ENCODE measurements at regions not wholly inside any gene's neighbourhood (a gene's known extent, or its start where the extent isn't known, plus 50 kb on each side); places are given as distances from the start of the nearest gene placed in this dataset.

DNA sequence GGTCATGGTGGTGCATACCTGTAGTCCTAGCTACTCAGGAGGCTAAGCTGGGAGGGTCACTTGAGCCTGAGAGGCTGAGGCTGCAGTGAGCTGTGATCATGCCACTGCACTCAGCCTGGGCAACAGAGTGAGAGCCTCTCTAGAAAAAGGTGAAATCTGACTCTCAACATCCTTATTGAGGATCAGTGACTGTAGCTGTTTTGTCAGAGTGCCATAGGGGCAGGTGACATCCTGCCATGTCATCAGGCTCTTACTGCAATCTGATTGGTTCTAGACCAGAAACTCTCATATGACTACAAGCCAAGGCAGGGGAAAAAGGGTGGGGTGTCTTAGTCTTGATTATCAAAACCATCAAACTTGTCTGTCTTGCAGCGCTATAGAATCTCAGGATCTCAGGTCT is 62.8 kb upstream of the NGF start (continued):
- TF ChIP-seq, protein P1, sequence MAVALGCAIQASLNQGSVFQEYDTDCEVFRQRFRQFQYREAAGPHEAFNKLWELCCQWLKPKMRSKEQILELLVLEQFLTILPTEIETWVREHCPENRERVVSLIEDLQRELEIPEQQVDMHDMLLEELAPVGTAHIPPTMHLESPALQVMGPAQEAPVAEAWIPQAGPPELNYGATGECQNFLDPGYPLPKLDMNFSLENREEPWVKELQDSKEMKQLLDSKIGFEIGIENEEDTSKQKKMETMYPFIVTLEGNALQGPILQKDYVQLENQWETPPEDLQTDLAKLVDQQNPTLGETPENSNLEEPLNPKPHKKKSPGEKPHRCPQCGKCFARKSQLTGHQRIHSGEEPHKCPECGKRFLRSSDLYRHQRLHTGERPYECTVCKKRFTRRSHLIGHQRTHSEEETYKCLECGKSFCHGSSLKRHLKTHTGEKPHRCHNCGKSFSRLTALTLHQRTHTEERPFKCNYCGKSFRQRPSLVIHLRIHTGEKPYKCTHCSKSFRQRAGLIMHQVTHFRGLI (tag by site-specific recombination; IDR thresholded peaks at IDR 0.05) = no peak

DNA sequence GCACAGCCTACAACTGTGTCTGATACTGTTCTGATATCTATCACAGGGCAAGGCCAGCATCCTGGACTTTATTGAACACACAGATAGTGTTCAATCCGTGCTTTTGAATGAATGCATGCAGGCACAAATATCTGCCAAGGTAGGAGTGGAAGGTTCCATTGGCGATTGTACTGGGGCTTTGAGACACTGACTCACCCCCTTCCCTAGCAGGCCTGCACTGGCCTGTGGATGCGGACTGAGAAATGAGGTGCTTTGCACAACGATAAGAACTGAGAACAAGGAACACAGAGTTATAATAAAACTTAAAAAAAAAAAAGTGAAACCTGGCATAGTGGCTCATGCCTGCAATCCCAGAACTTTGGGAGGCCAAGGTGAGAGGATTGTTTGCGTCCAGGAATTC is 62.4 kb upstream of the NGF start:
- peaks cover 15% of the 10 kb centered on the region for H3K4me1 ChIP-seq (ENCODE audit: control insufficient read depth, insufficient read depth, low read length)
- ChIA-PET POLR2A (no interaction called here), CTCF (interaction anchor here (0.6 to 1.6 kb wide), 2 partner anchors 125 to 314 kb away, joined by 4 to 7 read pairs; no protein-coding TSS in a partner anchor)
- no peaks in the 10 kb centered on the region for H3K9me3 ChIP-seq (ENCODE audit: control insufficient read depth, insufficient read depth, low read depth, low read length)
- H3K27ac ChIP-seq (ENCODE audit: extremely low read depth, low read depth, low read length) = no peak overlapping the region
- H3K36me3 ChIP-seq (ENCODE audit: control insufficient read depth in 2 of 2, insufficient read depth in 1 of 2, low read length in 2 of 2) = no peaks in the 10 kb centered on the region
- TF ChIP-seq ZNF394 (tag by site-specific recombination; IDR thresholded peaks at IDR 0.05; ENCODE audit: borderline replicate concordance) (no peak), ZNF626 (tag by site-specific recombination; IDR thresholded peaks at IDR 0.05) (no peak), ZNF426 (tag by site-specific recombination; IDR thresholded peaks at IDR 0.05) (no peak)
- H3K4me3 ChIP-seq (ENCODE audit: low read depth, low read length) = no peak overlapping the region

DNA sequence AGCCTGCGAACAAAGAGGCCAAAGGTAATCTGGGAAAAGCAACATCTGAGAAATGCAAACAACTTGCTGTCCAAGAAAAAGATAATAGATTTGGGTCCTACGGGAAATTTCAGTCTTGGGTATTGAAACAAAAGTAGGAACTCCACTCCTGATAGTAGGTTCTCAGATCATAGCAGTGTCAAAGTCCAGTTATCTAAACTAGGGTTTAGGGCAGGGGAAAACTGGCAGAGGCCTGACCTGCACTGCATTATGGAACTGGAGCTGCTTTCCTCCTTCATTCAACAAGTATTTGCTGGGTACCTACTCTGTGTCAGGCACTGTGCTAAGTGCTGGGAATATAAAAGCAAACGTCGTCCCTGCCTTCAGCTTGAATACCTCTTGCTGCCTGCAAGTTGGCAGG is 60.7 kb upstream of the NGF start:
- Histone ChIP-seq H3K4me3 (ENCODE audit: low read depth, low read length) (no peak overlapping the region), H3K27ac (ENCODE audit: extremely low read depth, low read depth, low read length) (no peak overlapping the region), H3K9me3 (ENCODE audit: control insufficient read depth, insufficient read depth, low read depth, low read length) (no peaks in the 10 kb centered on the region), H3K36me3 (ENCODE audit: control insufficient read depth in 2 of 2, insufficient read depth in 1 of 2, low read length in 2 of 2) (no peaks in the 10 kb centered on the region), H3K4me1 (ENCODE audit: control insufficient read depth, insufficient read depth, low read length) (peaks cover 15% of the 10 kb centered on the region)
- ChIA-PET POLR2A (no interaction called here), CTCF (interaction anchor here (1.6 kb wide), 1 partner anchor 124 kb away, joined by 7 read pairs; no protein-coding TSS in a partner anchor)
- TF ChIP-seq ZNF19 (tag by site-specific recombination; IDR thresholded peaks at IDR 0.05; ENCODE audit: low read depth) (no peak), ZSCAN16 (tag by site-specific recombination; IDR thresholded peaks at IDR 0.05) (no peak), ZNF140 (tag by site-specific recombination; IDR thresholded peaks at IDR 0.05) (no peak), ZNF624 (tag by site-specific recombination; IDR thresholded peaks at IDR 0.05) (no peak), KLF10 (tag by site-specific recombination; IDR thresholded peaks at IDR 0.05) (no peak), ZNF23 (tag by site-specific recombination; IDR thresholded peaks at IDR 0.05; ENCODE audit: borderline replicate concordance) (no peak), ZBTB48 (tag by site-specific recombination; IDR thresholded peaks at IDR 0.05) (no peak), ZBTB21 (tag by site-specific recombination; IDR thresholded peaks at IDR 0.05) (no peak), ZNF629 (tag by site-specific recombination; IDR thresholded peaks at IDR 0.05) (no peak), ZNF664 (tag by site-specific recombination; IDR thresholded peaks at IDR 0.05) (no peak), ZNF404 (tag by site-specific recombination; IDR thresholded peaks at IDR 0.05) (no peak), ZNF501 (tag by site-specific recombination; IDR thresholded peaks at IDR 0.05) (no peak), ZNF560 (tag by site-specific recombination; IDR thresholded peaks at IDR 0.05; ENCODE audit: borderline replicate concordance) (no peak), ZNF776 (tag by site-specific recombination; IDR thresholded peaks at IDR 0.05; ENCODE audit: borderline replicate concordance) (no peak), ZNF112 (tag by site-specific recombination; IDR thresholded peaks at IDR 0.05) (no peak)
- TF ChIP-seq, protein P2, sequence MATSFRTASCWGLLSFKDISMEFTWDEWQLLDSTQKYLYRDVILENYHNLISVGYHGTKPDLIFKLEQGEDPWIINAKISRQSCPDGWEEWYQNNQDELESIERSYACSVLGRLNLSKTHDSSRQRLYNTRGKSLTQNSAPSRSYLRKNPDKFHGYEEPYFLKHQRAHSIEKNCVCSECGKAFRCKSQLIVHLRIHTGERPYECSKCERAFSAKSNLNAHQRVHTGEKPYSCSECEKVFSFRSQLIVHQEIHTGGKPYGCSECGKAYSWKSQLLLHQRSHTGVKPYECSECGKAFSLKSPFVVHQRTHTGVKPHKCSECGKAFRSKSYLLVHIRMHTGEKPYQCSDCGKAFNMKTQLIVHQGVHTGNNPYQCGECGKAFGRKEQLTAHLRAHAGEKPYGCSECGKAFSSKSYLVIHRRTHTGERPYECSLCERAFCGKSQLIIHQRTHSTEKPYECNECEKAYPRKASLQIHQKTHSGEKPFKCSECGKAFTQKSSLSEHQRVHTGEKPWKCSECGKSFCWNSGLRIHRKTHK (tag by site-specific recombination; IDR thresholded peaks at IDR 0.05) = no peak
- TF ChIP-seq, protein P3, sequence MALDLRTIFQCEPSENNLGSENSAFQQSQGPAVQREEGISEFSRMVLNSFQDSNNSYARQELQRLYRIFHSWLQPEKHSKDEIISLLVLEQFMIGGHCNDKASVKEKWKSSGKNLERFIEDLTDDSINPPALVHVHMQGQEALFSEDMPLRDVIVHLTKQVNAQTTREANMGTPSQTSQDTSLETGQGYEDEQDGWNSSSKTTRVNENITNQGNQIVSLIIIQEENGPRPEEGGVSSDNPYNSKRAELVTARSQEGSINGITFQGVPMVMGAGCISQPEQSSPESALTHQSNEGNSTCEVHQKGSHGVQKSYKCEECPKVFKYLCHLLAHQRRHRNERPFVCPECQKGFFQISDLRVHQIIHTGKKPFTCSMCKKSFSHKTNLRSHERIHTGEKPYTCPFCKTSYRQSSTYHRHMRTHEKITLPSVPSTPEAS (tag by site-specific recombination; IDR thresholded peaks at IDR 0.05) = no peak
